Femur (tissue), 1 donor: ENCODE measurements at regions not wholly inside any gene's neighbourhood (a gene's known extent, or its start where the extent isn't known, plus 50 kb on each side); places are given as distances from the start of the nearest gene placed in this dataset.

Experiments
- DNase-seq: peaks from one replicate; pipeline ENCODE4 v3.0.0-alpha.2; 2017

DNA sequence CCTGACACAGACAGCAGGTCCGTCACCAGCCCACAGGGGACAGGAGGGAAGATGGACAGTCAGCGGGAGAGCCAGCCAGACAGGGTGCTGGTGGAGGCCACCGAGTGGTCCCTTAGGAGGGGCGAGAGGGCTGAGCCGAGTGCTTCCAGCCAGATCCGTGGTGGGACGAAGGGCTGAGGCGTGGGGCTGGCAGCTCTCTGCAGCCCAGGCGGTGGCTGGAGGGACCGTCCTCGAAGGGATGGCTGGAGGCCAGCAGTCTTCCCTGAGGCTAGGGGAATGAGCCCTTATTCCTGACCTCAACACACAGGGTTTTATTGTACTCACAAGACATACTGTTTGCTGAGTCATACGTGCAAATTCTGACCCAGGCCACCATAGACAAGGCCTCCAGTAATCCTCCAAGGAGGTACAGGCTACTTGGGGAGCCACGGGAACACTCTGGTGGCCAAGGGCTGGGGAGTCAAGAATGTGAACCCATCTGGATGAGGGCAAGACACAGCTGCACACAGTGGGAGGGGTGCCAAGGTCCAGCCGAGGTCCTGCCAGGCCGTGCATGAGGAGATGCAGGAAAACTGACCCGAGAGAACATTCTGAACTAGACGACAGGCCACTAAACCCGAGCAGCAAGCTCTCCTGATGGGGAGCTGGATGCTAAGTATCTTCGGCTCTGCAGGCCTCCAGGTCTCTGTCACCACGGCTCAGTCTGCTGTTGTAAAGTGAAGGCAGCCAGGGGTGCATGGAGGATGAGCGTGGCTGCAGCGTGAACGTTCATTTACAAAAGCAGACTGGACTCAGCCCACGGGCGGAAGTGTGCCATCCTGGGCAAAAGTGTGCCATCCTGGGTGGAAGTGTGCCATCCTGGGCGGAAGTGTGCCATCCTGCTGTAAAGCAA, 242.5 kb downstream of the TTLL2 start:
- peak; percentile 39 for DNase-seq

DNA sequence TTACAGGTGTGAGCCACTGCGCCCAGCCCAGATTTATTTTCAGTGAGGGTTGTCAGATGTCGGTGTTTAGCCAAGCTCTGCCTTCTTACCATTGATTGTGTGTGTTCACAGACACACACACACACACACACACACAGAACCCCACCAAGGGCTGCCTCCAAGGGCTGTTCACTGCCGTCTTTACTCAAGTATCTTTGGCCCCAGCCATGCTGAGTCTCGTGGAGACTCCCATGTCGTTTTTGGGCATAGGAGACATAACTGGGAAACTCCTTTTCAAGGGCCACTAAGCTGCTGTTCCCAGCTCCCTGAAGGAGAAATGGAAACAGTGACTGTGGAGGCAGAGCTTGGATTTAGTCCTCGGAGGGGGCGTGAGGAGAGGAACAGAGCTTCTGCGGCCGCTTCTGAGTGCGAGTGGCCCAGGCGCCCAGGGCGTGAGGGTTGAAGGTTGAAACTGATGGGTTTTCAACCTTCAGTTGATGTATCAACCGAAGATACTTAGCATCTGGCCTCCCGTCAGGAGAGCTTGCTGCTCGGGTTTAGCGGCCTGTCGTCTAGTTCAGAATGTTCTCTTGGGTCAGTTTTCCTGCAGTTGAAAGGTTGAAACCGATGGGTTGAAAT, 243.6 kb downstream of the TTLL2 start:
- peak; percentile 6 for DNase-seq

DNA sequence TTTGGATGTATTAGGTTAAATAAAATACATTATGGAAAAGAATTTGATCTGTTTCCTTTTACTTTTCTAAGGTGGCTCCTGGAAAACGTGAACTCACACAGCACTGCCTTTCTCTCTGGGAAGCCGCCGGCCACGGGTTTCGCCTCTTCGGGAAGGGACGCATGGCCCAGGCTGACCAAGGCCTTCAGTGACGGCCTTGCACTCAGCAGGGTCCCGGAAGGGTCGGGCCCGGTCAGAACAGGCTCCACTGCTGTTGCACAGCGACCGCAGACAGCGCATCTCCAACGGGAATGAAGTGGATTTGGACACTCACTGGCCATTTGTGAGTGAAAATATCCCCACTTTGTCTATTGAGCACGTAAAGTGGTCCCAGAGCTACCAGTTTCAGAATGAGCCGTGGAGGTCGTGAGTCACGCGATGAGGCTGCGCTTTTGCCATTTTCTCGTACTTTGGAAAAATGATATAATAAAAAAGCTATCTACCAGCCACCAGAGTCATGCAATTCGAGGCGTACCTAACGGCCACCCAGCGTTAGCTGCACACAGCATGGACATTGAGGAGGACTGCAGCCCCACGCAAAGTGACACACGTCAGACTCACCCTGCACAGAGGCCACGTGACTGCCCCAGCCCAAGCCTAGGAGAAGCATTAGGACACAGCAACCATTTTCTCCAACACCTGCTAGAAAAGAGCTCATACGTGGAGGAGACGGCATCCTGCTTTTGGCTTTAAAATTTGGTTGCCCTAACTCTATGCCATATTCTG, 244.3 kb downstream of the TTLL2 start:
- peak; percentile 4 for DNase-seq

DNA sequence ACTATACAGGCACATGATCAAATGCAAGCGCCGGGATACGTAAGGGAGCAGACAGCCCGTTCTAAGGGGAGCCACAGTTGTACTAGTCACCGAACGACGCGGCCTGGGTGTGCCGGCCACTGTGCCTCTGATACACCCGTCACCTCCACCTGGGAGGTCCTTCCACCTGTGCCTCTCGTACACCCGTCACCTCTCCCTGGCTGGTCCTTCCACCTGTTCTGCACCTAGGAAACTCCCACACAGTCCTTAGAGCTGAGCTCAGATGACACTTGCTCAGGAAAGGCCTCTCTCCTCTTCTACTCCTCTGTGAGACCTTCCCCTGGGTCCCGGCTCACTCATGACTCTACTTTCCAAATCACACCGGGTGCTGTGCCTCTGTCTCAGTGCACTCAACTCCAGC, 245.0 kb downstream of the TTLL2 start:
- DNase-seq: peak; percentile 7

DNA sequence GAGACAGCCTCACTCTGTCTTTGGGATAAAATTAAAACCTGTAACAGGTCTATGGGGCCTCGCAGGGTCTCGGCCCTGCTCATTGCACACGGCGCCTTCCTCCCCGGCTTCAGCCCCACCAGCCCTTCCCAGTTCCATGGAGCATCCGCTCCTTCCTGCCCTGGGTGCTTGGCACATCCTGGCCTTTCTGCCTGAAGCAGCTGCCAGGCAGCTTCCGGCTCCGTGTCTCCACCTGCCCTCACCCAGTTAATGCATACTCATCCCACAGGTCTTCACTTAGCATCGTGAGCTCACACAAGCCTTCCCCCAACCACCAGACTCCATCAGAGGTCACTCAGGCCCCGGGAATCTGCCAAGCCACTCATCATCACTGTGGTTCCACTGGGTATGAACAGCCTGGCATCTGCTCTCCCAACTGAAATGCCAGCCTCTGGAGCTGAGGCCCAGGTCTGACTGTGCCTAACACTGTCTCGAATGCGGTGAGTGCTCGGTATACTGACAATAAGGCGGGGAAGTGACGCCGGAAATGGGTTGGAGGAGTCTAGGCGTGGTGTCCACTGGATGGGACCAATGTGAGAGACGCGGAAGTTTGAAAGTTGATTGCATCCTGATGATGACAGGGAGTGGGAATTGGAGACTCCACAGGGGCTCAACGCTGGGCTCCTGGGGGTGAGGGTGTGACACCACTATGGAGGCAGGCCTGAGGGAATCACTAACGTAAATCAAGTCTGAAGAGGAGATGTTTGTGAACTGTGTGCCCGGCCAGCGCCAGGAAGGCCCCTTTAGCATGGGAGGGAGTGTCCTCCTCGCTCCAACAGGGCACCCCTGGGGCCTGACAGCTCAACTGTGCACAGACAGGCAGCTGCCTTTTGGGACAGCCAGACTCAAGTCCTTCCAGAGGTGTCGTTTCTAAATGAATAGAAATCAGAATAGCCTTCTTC, 245.8 kb downstream of the TTLL2 start:
- DNase-seq: peak; percentile 10

DNA sequence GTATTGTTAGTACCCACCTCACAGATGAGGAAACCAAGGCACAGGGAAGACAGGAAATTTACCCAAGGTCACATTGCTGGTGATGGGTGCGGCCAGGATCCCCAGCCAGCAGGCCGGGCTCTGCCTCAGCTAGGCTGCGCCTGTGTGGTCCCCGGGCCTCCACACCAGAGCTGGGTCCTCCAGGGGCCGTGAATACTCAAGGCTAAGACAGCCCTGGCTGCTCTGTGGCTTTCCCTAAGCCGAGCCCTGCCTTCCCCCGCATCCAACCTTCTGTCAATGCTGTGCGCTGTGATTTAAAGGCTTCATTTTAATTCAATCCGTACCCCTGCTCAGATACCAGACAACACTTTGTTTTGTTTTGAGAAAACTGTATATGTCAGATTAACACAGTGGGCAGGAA, 246.7 kb downstream of the TTLL2 start:
- peak; percentile 43 for DNase-seq

DNA sequence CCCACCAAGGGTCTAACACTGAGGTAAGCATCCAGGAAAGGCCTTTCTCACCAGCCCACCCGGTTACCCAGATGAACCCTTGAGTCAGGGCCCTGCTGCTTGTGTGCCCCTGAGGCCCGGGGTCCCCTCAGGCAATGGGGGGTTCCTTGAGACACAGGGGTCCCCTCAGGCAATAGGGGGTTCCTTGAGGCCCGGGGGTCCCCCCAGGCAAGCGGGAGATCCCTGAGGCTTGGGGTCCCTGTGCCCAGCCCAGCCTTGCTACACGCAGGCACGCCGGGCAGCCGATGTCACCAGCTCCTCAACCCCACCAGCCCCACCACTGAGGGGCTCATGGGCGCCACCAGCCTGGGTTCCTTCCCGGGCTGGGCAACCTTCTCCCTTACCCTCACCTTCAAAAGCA, 247.2 kb downstream of the TTLL2 start:
- peak; percentile 18 for DNase-seq

DNA sequence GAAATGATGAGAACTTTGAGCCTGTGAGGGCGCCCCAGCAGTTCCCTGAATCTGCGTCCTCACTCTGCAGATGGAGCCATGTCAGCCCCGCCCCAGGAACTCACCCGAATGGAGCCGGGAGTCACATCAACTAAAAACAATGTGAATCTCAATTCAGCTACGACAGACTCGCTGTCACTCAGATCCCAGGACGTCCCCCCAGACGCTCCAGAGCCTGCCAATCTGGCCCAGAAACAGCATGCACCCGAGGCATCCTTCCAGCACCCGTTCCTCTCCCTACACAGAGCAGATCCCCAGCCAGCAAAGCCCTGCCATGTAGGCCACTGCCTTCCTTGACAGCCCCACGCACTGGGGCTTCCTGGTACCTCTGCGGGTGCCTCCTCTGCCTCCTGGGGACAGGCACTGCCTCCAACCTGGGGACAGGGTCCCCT, 248.0 kb downstream of the TTLL2 start:
- DNase-seq: peak; percentile 34

DNA sequence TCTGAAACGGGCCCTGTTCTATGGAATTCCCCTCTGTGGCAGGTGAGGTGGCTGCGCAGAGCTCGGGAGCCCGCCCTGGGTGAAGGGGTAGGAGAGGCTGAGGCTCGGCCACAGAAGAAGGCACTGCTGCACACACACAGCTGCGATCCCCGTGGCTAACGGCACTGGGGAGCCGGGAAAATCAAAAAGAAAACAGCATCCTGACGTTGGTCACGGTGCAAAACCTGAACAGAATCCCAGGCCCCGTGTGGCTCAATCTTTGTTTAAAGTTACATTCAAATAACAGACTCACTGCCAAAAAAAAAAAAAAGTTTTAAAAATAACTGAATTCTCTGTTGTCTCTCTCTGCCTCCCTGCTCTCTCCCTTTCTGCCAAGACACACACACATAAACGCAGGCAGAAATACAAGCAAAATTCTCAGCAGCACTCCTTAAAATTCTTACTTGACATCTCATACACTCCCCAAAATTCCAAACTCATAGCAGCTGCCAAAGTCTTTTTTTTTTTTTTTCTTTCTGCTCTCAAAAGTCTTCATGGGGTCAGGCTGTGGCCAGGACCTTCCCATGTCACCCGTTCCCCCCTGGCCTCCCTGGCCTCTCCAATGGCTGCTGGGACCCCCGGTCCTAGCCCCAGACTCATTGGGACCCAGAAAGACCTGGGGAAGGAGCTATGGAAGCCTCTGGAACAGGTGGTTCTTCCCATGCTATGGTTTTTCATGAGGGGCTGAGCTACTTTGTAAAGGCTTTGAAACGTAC, 248.8 kb downstream of the TTLL2 start:
- DNase-seq: peak; percentile 32

DNA sequence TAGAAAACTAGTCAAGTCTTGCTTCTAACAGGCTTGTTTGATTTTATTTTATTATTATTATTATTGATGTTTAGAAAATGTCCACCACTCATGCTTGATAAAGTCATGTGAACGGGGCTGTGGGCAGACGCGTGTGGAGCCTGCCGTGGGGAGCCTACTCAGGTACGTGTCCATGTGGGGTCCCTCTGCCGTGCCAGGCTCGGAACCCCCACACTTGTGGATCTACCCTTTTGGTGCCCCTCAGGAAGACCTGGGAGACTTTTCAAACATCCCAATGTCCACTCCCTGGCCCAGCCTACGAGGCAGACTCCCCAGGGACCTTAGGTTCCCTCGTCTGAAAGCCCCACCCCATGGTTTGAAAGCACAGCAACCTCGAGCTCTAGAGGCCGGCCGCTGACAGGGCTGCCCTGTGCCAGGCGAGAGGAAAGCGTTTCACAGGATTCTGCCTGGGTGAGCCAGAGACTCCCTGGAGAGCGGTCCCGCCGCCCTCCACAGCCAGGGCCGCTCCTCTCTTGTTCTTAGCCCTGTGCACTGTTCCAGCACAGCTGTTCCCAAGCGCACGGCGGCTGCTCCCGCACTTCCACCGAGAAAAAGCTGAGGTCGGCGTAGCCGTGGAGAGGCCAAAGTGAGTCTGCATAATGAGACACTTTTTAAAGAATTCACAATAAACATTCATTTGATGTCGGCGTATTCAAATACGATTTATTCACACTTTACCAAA, 249.7 kb downstream of the TTLL2 start:
- peak; percentile 47 for DNase-seq

DNA sequence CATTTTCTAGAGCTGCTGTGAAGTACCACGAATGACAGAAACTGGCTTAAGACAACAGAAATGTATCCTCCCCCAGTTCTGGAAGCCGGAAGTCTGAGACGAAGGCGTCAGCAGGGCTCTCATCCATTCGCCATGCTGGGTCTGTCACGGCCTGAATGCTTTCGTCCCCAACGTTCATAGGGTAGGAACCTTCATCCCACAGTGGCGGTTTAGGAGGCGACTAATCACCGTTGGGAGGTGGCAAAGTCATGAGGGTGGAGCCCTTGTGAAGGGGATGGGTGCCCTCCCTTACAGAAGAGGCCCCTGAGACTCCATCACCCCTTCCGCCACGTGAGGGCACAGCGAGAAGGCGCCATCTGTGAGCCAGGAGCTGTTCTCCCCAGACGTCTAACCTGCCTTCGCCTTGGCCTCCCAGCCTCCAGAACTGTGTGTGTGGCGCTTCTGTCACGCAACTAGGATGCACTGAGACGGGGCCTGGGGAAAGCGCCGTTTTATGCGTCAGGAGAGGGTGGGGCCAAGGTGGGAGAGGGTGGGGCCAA, 250.3 kb downstream of the TTLL2 start:
- peak; percentile 18 for DNase-seq

DNA sequence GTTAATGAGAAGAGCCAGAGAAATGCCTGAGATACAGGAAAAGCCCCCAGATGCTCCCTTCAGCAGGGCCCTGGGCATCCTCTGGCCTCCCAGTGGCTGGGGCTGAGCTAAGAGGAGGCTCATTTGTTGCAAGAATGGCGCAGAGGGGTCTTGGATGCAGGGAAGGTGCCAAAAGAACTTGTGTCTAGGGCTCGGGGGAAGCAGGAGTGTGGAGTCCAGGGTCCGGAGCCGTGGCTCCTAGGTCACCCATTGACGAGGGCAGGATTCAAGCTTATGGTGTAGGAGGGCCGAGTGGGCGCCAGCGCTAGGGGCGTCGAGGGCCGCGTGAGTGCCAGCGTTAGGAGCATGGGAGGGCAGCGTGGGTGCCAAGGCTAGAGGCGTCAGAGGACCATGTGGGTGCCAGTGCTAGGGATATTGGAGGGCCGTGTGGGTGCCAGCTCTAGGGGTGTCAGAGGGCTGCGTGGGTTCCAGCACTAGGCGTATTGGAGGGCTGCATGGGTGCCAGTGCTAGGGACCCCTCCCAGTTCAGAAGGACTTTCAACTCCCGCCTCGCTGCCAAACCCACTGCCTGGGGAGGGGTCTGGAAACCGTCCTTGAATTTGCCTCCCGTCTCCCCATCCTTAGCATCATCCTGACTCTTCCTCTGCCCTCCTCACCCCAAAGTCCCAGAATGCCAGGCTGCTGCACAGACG, 250.5 kb upstream of the AFDN start:
- peak; percentile 10 for DNase-seq

DNA sequence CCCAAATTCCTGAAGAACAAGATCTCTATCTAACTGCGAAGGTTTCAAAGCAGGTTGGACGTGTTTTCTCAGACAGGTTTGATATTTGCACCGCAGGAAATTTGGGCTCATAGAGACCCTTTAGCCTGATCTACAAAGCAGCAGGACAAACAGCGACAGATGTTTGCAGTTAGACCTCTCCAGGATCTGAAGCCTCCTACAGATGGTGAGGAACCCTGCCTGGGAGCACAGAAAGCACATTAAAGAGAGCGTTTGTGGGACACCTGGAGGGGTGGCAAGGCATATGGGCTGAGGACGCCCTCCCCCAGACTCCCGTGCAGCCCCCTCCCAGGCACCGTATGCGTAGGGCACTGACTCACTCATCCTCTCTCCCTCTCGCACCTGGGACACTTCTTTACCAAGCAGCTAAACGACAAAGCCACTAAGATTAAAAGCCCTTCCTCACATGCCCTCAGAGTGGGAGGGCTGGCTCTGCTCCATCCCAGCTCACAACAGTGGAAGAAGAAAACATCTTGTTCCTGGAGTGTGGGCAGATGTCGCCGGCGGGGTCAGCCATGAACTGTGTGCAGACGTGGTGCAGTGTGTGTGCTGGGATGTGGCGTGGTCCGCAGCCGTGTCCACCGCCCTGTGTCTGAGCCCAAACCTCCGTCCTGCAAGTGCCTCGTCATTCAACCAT, 249.7 kb upstream of the AFDN start:
- DNase-seq: peak; percentile 13

DNA sequence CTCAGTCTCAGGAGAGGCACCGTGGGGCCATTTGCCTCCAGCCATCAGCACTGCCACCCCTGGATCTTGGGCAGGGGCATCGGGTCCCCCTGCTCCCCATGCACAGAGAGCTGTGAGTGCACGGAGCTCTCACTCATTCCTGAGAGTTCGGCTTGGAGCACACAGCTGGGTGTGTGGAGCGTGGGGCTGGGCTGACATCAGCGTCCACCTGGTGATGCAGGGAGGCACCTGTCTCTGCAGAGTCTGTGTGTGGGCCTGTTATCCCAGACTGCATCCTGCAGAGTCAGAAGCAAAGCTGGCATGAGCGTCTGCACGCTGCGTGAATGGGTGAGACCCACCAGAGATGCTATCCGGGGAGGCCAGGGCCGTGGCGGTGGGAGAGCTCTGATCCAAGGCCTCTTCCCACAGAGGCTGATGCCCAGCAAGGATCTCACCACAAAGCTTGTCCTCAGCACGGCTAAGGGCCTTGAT, 248.8 kb upstream of the AFDN start:
- DNase-seq: peak; percentile 7

DNA sequence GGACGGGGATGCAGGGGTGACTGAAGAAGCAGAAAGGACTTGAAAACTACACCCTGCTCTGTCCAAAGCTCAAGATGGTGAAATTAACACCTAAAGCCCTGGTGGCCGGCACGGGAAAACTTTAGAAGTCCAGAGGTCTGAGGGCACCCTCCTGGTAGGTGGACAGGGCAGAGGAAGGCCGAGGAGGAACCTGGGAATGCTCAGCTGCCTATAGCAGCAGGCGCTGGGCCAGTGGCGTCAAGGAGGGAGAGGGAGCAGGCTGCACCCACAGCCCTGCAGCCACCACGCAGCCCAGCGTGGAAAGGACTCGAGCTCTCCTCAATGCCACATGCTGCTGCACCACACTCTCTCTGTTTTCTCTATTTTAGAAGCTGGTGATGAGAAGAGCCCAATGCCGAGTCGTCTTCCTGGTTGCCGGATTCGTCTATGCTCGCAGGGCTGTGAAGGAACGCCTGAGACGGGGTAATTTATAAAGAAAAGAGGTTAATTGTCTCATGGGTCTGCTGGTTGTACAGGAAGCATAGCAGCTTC, 248.3 kb upstream of the AFDN start:
- peak; percentile 11 for DNase-seq

DNA sequence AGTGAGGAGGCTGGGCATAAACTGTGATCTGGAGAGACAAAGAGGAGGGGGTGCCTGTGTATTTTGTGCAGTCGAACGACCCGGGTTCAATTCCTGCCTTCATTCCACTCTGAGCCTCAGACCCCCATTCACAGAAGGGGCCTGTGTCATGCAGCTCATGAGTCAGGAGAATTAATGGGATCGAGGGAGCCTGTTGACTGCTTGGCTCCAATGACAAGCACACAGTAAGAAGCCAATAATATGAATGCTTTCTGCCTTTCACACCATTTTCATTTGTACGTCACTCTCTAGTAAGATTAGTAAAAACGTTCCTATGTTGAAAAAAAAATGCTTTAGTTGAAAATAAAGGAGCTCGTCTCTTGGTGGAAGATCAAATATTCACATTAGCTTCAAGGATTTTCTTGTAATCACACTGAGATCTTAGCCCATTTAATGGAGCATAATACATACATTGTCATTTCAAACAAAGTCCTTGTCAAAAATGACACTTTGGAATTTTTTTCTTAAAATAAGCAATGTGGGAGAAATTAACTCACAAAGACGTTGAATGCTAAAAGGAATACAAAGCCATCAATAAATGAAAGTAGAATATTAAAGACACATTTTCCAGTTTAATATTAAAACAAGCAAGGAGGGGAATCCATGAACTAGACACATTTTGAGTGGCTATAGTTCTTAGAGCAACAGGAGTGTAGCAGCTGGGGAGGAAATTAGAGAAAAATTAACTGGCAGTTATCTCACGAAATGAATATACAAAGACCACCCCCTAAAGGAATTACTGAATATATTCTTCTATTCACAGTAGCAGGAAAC, 246.7 kb upstream of the AFDN start:
- peak; percentile 8 for DNase-seq

DNA sequence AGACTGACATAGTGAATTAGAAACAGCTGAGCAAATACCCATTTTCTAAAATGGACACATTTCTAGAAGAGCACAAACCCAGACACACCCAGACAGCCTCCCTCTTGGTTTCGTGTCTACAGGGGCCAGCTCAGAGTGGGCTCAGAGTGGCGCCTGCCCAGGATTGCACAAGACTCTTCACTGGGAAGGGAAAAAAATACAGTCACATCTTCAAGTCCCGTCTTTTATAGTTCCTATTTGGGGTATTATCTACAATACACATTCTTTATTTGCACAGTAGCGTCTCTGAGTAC, 246.1 kb upstream of the AFDN start:
- peak; percentile 22 for DNase-seq

DNA sequence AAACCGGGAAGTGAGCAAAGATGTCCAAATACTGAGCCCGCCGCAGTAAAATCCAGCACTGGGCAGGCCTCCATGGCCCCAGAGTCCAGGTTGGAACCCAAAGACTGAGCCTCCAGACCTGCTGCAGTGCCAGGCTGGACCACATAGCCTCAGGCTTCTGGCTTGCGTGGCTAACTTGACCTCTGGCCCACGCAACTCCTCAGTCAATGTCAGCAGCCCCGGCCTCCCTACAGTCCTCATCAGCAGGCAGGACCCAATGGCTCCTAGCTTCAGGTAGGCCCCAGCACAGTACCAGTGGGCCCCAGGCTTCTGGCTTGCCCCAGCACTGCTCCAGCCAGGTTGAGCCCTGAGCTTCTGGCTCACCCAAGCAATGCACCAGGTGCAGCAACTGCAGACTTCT, 245.1 kb upstream of the AFDN start:
- DNase-seq: peak; percentile 8
